Lung (tissue), 11 donors: ENCODE measurements at regions not wholly inside any gene's neighbourhood (a gene's known extent, or its start where the extent isn't known, plus 50 kb on each side); places are given as distances from the start of the nearest gene placed in this dataset.

ENCODE experiments used
- ATAC-seq: fragments of 200-7000 bp; cut with Tn5 transposase; one replicate; pipeline ENCODE4 v1.9.1; 2020; ENCODE audit warnings: moderate number of reproducible peaks; ENCODE audit not compliant: insufficient read depth, low FRiP score
- DNase-seq, 3 donors: peaks; one replicate each; pipeline ENCODE4 v3.0.0-alpha.2; 2013 to 2017
- H3K27ac ChIP-seq, 2 donors: one replicate each; pipeline ENCODE4 v1.5.1; 2013; ENCODE audit warnings: mild to moderate bottlenecking in 2 of 2, moderate library complexity in 2 of 2, control low read depth in 1 of 2, inconsistent platforms in 1 of 2, low read depth in 1 of 2, low read length in 1 of 2
- H3K27me3 ChIP-seq, 3 donors: one replicate each; pipeline ENCODE4 v1.5.1; 2013; ENCODE audit warnings: low read length in 2 of 3; ENCODE audit not compliant: control insufficient read depth in 3 of 3, insufficient read depth in 3 of 3
- H3K36me3 ChIP-seq, 4 donors: one replicate each; pipeline ENCODE4 v1.5.1; 2013; ENCODE audit warnings: low read length in 4 of 4, mild to moderate bottlenecking in 1 of 4, moderate library complexity in 1 of 4; ENCODE audit not compliant: control insufficient read depth in 4 of 4, insufficient read depth in 4 of 4
- H3K4me1 ChIP-seq, 5 donors: one replicate each; pipeline ENCODE4 v1.5.1; 2013; ENCODE audit warnings: low read length in 5 of 5, mild to moderate bottlenecking in 2 of 5, moderate library complexity in 1 of 5; ENCODE audit not compliant: control insufficient read depth in 5 of 5, insufficient read depth in 5 of 5
- H3K4me3 ChIP-seq: one replicate; pipeline ENCODE4 v1.5.1; 2013; ENCODE audit warnings: mild to moderate bottlenecking, control low read depth, moderate library complexity
- H3K9ac ChIP-seq, 2 donors: one replicate each; pipeline ENCODE4 v1.5.1; 2013; ENCODE audit warnings: low read length in 2 of 2, control low read depth in 1 of 2; ENCODE audit not compliant: insufficient read depth in 1 of 2
- H3K9me3 ChIP-seq, 4 donors: one replicate each; pipeline ENCODE4 v1.5.1; 2013; ENCODE audit warnings: low read length in 3 of 4, mild to moderate bottlenecking in 1 of 4, moderate library complexity in 1 of 4; ENCODE audit not compliant: control insufficient read depth in 4 of 4, insufficient read depth in 3 of 4
- WGBS, 2 donors: extraction: QIAGEN DNeasy Blood & Tissue Kit; methylation state at CpG; one replicate each; pipeline ENCODE4 v1.1.7; 2013; 5-methylcytosine and 5-hydroxymethylcytosine counted together
- TF ChIP-seq, protein P1 (sequence below): IDR thresholded peaks from 2 replicates; pipeline ENCODE4 v1.5.1; 2012; ENCODE audit warnings: mild to moderate bottlenecking; ENCODE audit errors: control extremely low read depth, extremely low read depth
- donor health status: control.
- donor health status: control.
- donor health status: Bipolar disorder and iron deficiency.
- donor health status: healthy.
- donor health status: DM: yes; HTN: yes; CAD: no.

DNA sequence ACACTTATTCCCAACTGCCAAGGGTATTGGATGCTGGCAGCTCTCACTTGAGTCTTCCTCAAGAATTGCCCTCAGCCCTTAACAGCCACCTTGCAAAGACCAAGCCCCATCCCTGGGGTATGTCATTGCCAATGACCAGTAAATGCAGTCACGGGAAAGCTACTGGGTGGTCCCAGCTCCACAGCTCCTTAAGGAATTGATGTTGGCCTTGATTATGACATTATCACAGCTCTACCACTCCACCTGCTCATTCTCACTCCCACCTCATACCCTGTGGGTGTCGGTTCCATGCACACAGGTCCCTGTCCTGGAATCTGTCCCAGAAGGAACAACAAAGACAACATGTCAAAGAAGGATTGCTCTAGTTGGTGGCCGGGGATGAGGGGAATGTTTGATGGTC lies 60.5 kb upstream of the GJB5 start:
- H3K27me3 ChIP-seq = no peaks in the 10 kb centered on the region
- ATAC-seq = no peak
- no peaks in the 10 kb centered on the region for H3K4me1 ChIP-seq

DNA sequence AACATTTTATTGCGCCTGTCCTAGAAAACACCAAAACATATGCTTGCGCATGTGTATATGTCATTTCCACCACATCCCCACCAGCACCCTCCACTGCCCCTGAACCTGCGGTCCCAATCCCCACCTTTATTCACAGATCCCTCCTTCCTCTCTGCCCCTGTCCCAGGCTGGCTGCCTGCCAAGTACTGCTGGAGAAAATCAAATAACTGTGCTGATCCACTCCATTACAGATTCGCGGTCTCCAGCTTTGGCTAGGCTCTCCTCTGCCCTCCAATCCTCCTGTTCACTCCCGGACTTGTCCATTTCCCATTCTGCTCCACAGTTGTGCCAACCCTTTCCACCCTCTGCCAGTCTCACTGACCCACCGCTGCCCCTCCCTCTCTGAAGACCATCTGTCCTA lies 59.3 kb upstream of the GJB5 start:
- DNase-seq = no peak

More for the DNA sequence above, 60.5 kb upstream of the GJB5 start:
- H3K4me3 ChIP-seq = no peak overlapping the region
- no peak overlapping the region for H3K9ac ChIP-seq
- TF ChIP-seq, protein P1, sequence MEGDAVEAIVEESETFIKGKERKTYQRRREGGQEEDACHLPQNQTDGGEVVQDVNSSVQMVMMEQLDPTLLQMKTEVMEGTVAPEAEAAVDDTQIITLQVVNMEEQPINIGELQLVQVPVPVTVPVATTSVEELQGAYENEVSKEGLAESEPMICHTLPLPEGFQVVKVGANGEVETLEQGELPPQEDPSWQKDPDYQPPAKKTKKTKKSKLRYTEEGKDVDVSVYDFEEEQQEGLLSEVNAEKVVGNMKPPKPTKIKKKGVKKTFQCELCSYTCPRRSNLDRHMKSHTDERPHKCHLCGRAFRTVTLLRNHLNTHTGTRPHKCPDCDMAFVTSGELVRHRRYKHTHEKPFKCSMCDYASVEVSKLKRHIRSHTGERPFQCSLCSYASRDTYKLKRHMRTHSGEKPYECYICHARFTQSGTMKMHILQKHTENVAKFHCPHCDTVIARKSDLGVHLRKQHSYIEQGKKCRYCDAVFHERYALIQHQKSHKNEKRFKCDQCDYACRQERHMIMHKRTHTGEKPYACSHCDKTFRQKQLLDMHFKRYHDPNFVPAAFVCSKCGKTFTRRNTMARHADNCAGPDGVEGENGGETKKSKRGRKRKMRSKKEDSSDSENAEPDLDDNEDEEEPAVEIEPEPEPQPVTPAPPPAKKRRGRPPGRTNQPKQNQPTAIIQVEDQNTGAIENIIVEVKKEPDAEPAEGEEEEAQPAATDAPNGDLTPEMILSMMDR = no peak
- H3K9me3 ChIP-seq = peaks cover 0 to 3% (median 0%) of the 10 kb centered on the region in 4 donors
- H3K27ac ChIP-seq = no peak overlapping the region
- WGBS, 2 donors = 83 to 86% methylated on average over 3 of the region's 3 CpGs
- no peaks in the 10 kb centered on the region for H3K36me3 ChIP-seq
- DNase-seq = no peak

DNA sequence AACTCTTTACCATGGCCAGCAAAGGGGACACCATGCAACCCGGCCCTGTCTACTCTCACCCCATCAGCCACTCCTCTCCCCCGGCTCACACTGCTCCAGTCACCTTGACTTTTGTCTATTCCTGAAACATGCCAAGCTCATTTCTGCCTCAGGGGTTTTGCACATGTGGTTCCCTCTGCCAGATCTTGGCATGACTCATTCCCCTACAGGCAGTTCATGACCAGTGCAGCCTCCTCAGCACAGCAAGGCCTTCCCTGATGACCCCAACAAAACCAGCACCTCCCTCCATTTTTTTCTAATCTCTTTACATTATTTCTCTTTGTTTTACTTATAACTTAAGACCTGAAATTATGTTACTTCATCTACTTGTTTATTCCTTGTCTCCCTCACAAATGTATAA lies 58.6 kb upstream of the GJB5 start:
- Histone ChIP-seq H3K9me3 (peaks cover 0 to 5% (median 0%) of the 10 kb centered on the region in 4 donors), H3K4me3 (no peak overlapping the region), H3K27me3 (no peaks in the 10 kb centered on the region), H3K4me1 (peaks cover 0 to 2% (median 0%) of the 10 kb centered on the region in 5 donors), H3K9ac (no peak overlapping the region), H3K36me3 (no peaks in the 10 kb centered on the region), H3K27ac (no peak overlapping the region)
- ATAC-seq = no peak
- TF ChIP-seq, protein P1 = no peak
- WGBS, 2 donors = 66 to 81% methylated on average over 2 of the region's 2 CpGs
- no peak for DNase-seq

More for the DNA sequence above, 59.3 kb upstream of the GJB5 start:
- Histone ChIP-seq H3K9ac (no peak overlapping the region), H3K4me1 (peaks cover 0 to 2% (median 0%) of the 10 kb centered on the region in 5 donors), H3K36me3 (no peaks in the 10 kb centered on the region), H3K9me3 (peaks cover 0 to 5% (median 0%) of the 10 kb centered on the region in 4 donors), H3K27me3 (no peaks in the 10 kb centered on the region), H3K27ac (no peak overlapping the region), H3K4me3 (no peak overlapping the region)
- WGBS, 2 donors = 79 to 91% methylated on average over 7 of the region's 7 CpGs
- TF ChIP-seq, protein P1 = no peak
- no peak for ATAC-seq

DNA sequence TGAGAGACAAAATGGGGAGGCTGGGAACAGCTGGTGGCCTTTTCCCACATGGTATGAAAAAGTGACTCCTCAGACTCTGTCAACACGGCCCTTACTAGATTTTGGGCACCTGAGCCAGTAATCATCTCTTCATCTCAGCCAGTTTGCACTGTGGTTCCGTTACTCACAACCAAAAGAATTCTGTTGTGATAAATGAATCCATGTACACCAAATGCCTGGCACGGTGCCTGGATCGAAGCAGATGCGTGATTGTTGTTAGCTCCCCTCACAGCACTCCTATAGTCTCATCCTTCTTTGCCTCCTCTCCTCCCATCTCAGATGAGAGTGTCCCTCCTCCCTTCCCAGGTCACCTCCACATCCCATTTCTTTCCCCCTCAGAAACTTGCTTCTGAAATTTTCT lies 57.9 kb upstream of the GJB5 start:
- ATAC-seq = no peak
- DNase-seq = no peak
- H3K4me3 ChIP-seq = no peak overlapping the region
- TF ChIP-seq, protein P1 = no peak
- WGBS, 2 donors = 62 to 63% methylated on average over 5 of the region's 5 CpGs
- H3K9me3 ChIP-seq = peaks cover 0 to 5% (median 0%) of the 10 kb centered on the region in 4 donors
- no peaks in the 10 kb centered on the region for H3K27me3 ChIP-seq
- peaks cover 0 to 2% (median 0%) of the 10 kb centered on the region in 5 donors for H3K4me1 ChIP-seq
- H3K9ac ChIP-seq = no peak overlapping the region
- no peak overlapping the region for H3K27ac ChIP-seq
- H3K36me3 ChIP-seq = no peaks in the 10 kb centered on the region
